Tibial nerve (tissue), 3 donors: ENCODE measurements at regions not wholly inside any gene's neighbourhood (a gene's known extent, or its start where the extent isn't known, plus 50 kb on each side); places are given as distances from the start of the nearest gene placed in this dataset.

Source experiments
- EP300 ChIP-seq, 2 donors: sonication (generic); formaldehyde crosslinking; IDR thresholded peaks; one replicate each; pipeline ENCODE4 v1.6.1; 2017; ENCODE audit warnings: antibody characterized with exemption in 2 of 2, mild to moderate bottlenecking in 1 of 2
- POLR2A ChIP-seq, 2 donors: fragments of 450-650 bp; IDR thresholded peaks; one replicate each; pipeline ENCODE4 v1.6.1; 2017; ENCODE audit warnings: antibody characterized with exemption in 2 of 2, mild to moderate bottlenecking in 2 of 2, moderate library complexity in 2 of 2

GRCh38 chr6:44679438-44680201 lies 292.1 kb downstream of the CDC5L start:
- TF ChIP-seq EP300 (IDR thresholded peaks at IDR 0.05) (no peak), POLR2A (IDR thresholded peaks at IDR 0.05) (no peak)
